IPS-15b (cell line): ENCODE measurements at regions not wholly inside any gene's neighbourhood (a gene's known extent, or its start where the extent isn't known, plus 50 kb on each side); places are given as distances from the start of the nearest gene placed in this dataset.
"Not testable (repeated sequence)": the region's sequence is repeated elsewhere in the genome, so short reads cannot be mapped to it uniquely, and the experiment has no call there.

ENCODE experiments used
- H3K27me3 ChIP-seq: one replicate; pipeline ENCODE4 v1.6.1; 2013; ENCODE audit warnings: low read length; ENCODE audit not compliant: control insufficient read depth, insufficient read depth
- H3K36me3 ChIP-seq: one replicate; pipeline ENCODE4 v1.6.1; 2013; ENCODE audit warnings: low read length; ENCODE audit not compliant: control insufficient read depth, insufficient read depth
- H3K4me1 ChIP-seq: one replicate; pipeline ENCODE4 v1.6.1; 2013; ENCODE audit warnings: mild to moderate bottlenecking, low read length; ENCODE audit not compliant: control insufficient read depth, insufficient read depth
- H3K4me3 ChIP-seq: one replicate; pipeline ENCODE4 v1.5.1; 2013; ENCODE audit warnings: low read depth, low read length
- H3K9ac ChIP-seq: one replicate; pipeline ENCODE4 v1.6.1; 2013; ENCODE audit warnings: low read depth, mild to moderate bottlenecking, low read length
- H3K9me3 ChIP-seq: one replicate; pipeline ENCODE4 v1.6.1; 2013; ENCODE audit warnings: mild to moderate bottlenecking, low read length; ENCODE audit not compliant: control insufficient read depth, insufficient read depth

- no peaks in the 10 kb centered on the region for H3K36me3 ChIP-seq
- no peak overlapping the region for H3K9ac ChIP-seq
- peaks cover 15% of the 10 kb centered on the region for H3K4me1 ChIP-seq
- no peaks in the 10 kb centered on the region for H3K27me3 ChIP-seq
- no peaks in the 10 kb centered on the region for H3K9me3 ChIP-seq
- H3K4me3 ChIP-seq: no peak overlapping the region
Observed at GRCh38 chr13:54198911-54199310, 1170.3 kb downstream of the OLFM4 start.

GRCh38 chr13:54206626-54207025, 1178.0 kb downstream of the OLFM4 start:
- Histone ChIP-seq H3K9ac (no peak overlapping the region), H3K36me3 (no peaks in the 10 kb centered on the region), H3K9me3 (no peaks in the 10 kb centered on the region), H3K27me3 (no peaks in the 10 kb centered on the region), H3K4me3 (no peak overlapping the region), H3K4me1 (peaks cover 15% of the 10 kb centered on the region)

GRCh38 chr13:54210397-54211049, 1181.9 kb downstream of the OLFM4 start:
- H3K4me3 ChIP-seq: no peak overlapping the region
- H3K36me3 ChIP-seq: no peaks in the 10 kb centered on the region
- H3K27me3 ChIP-seq: no peaks in the 10 kb centered on the region
- H3K9me3 ChIP-seq: no peaks in the 10 kb centered on the region
- no peak overlapping the region for H3K9ac ChIP-seq
- H3K4me1 ChIP-seq: peaks cover 15% of the 10 kb centered on the region

GRCh38 chr13:54216221-54216620, 1187.6 kb downstream of the OLFM4 start:
- H3K27me3 ChIP-seq: no peaks in the 10 kb centered on the region
- no peak overlapping the region for H3K9ac ChIP-seq
- H3K9me3 ChIP-seq: peaks cover 13% of the 10 kb centered on the region
- H3K36me3 ChIP-seq: no peaks in the 10 kb centered on the region
- no peak overlapping the region for H3K4me3 ChIP-seq
- no peaks in the 10 kb centered on the region for H3K4me1 ChIP-seq

GRCh38 chr13:54226876-54227275, 1198.3 kb downstream of the OLFM4 start:
- no peak overlapping the region for H3K9ac ChIP-seq
- no peaks in the 10 kb centered on the region for H3K27me3 ChIP-seq
- H3K9me3 ChIP-seq: no peaks in the 10 kb centered on the region
- no peaks in the 10 kb centered on the region for H3K36me3 ChIP-seq
- no peak overlapping the region for H3K4me3 ChIP-seq
- no peaks in the 10 kb centered on the region for H3K4me1 ChIP-seq

- H3K4me3 ChIP-seq: no peak overlapping the region
- no peaks in the 10 kb centered on the region for H3K4me1 ChIP-seq
- no peaks in the 10 kb centered on the region for H3K9me3 ChIP-seq
- H3K9ac ChIP-seq: no peak overlapping the region
- H3K36me3 ChIP-seq: no peaks in the 10 kb centered on the region
- H3K27me3 ChIP-seq: no peaks in the 10 kb centered on the region
Observed at GRCh38 chr13:54232700-54233099, 1204.1 kb downstream of the OLFM4 start.

GRCh38 chr13:54234607-54235006, 1206.0 kb downstream of the OLFM4 start:
- Histone ChIP-seq H3K27me3 (no peaks in the 10 kb centered on the region), H3K9ac (no peak overlapping the region), H3K4me1 (no peaks in the 10 kb centered on the region), H3K9me3 (no peaks in the 10 kb centered on the region), H3K36me3 (no peaks in the 10 kb centered on the region), H3K4me3 (no peak overlapping the region)

GRCh38 chr13:54241719-54242118, 1213.1 kb downstream of the OLFM4 start:
- Histone ChIP-seq H3K9ac (no peak overlapping the region), H3K4me1 (no peaks in the 10 kb centered on the region), H3K27me3 (no peaks in the 10 kb centered on the region), H3K4me3 (no peak overlapping the region), H3K9me3 (no peaks in the 10 kb centered on the region), H3K36me3 (no peaks in the 10 kb centered on the region)

- no peaks in the 10 kb centered on the region for H3K9me3 ChIP-seq
- H3K4me3 ChIP-seq: no peak overlapping the region
- no peaks in the 10 kb centered on the region for H3K27me3 ChIP-seq
- H3K36me3 ChIP-seq: no peaks in the 10 kb centered on the region
- peaks cover 10% of the 10 kb centered on the region for H3K4me1 ChIP-seq
- H3K9ac ChIP-seq: no peak overlapping the region
Observed at GRCh38 chr13:54248306-54248705, 1219.7 kb downstream of the OLFM4 start.

GRCh38 chr13:54261856-54262255, 1233.2 kb downstream of the OLFM4 start:
- H3K27me3 ChIP-seq: no peaks in the 10 kb centered on the region
- no peak overlapping the region for H3K9ac ChIP-seq
- H3K9me3 ChIP-seq: no peaks in the 10 kb centered on the region
- H3K4me1 ChIP-seq: peaks cover 40% of the 10 kb centered on the region
- no peaks in the 10 kb centered on the region for H3K36me3 ChIP-seq
- no peak overlapping the region for H3K4me3 ChIP-seq

- Histone ChIP-seq H3K4me3 (no peak overlapping the region), H3K9me3 (no peaks in the 10 kb centered on the region), H3K9ac (no peak overlapping the region), H3K27me3 (no peaks in the 10 kb centered on the region), H3K4me1 (peaks cover 44% of the 10 kb centered on the region), H3K36me3 (no peaks in the 10 kb centered on the region)
Observed at GRCh38 chr13:54263868-54264267, 1235.3 kb downstream of the OLFM4 start.

GRCh38 chr13:54267253-54267668, 1238.6 kb downstream of the OLFM4 start:
- peak overlapping the region; percentile 68 for H3K9ac ChIP-seq
- not testable (repeated sequence) for H3K27me3 ChIP-seq, H3K9me3 ChIP-seq, H3K36me3 ChIP-seq
- peak overlapping the region; percentile 46 for H3K4me3 ChIP-seq
- H3K4me1 ChIP-seq: peaks cover 30% of the 10 kb centered on the region
